GM12875 (cell line): ENCODE measurements at regions not wholly inside any gene's neighbourhood (a gene's known extent, or its start where the extent isn't known, plus 50 kb on each side); places are given as distances from the start of the nearest gene placed in this dataset.

Experiments used
- H3K4me3 ChIP-seq: one replicate; pipeline ENCODE4 v1.5.1; 2011; ENCODE audit warnings: low read depth, low read length, control low read depth
- TF ChIP-seq, protein P1 (sequence below): IDR thresholded peaks from 2 replicates; pipeline ENCODE4 v1.5.1; 2011; ENCODE audit warnings: low read depth, mild to moderate bottlenecking, control low read depth, inconsistent platforms, low read length, moderate library complexity, borderline replicate concordance; ENCODE audit not compliant: insufficient read depth

- no peak overlapping the region for H3K4me3 ChIP-seq
- TF ChIP-seq, protein P1, sequence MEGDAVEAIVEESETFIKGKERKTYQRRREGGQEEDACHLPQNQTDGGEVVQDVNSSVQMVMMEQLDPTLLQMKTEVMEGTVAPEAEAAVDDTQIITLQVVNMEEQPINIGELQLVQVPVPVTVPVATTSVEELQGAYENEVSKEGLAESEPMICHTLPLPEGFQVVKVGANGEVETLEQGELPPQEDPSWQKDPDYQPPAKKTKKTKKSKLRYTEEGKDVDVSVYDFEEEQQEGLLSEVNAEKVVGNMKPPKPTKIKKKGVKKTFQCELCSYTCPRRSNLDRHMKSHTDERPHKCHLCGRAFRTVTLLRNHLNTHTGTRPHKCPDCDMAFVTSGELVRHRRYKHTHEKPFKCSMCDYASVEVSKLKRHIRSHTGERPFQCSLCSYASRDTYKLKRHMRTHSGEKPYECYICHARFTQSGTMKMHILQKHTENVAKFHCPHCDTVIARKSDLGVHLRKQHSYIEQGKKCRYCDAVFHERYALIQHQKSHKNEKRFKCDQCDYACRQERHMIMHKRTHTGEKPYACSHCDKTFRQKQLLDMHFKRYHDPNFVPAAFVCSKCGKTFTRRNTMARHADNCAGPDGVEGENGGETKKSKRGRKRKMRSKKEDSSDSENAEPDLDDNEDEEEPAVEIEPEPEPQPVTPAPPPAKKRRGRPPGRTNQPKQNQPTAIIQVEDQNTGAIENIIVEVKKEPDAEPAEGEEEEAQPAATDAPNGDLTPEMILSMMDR, result no peak
Measured at GRCh38 chr7:88516429-88516828, 209.7 kb upstream of the STEAP4 start.

- no peak overlapping the region for H3K4me3 ChIP-seq
- TF ChIP-seq, protein P1, result no peak
Measured at GRCh38 chr7:88515301-88515700, 208.6 kb upstream of the STEAP4 start.

DNA sequence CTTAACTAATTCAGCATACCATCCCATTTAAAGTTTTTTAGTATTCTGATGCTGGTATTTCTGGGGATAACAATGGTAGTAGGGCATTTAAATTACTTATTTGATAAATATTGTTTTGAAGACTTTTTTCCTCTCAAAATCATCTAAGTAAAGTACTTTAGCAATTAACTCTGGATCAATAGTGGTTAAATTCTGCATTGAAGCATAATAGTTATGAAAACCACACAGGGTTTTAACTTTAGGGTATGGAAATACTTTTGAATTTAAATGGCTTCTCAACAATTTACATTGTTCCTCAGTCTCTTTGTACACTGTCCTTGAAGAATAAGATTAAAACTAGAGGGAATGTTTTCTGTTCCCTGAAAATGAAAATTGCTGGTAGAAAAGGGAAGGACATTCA lies 202.6 kb upstream of the STEAP4 start:
- TF ChIP-seq, protein P1, result no peak
- H3K4me3 ChIP-seq, result no peak overlapping the region

- TF ChIP-seq, protein P1, result no peak
- H3K4me3 ChIP-seq, result no peak overlapping the region
Measured at GRCh38 chr7:88500131-88500530, 193.4 kb upstream of the STEAP4 start.

DNA sequence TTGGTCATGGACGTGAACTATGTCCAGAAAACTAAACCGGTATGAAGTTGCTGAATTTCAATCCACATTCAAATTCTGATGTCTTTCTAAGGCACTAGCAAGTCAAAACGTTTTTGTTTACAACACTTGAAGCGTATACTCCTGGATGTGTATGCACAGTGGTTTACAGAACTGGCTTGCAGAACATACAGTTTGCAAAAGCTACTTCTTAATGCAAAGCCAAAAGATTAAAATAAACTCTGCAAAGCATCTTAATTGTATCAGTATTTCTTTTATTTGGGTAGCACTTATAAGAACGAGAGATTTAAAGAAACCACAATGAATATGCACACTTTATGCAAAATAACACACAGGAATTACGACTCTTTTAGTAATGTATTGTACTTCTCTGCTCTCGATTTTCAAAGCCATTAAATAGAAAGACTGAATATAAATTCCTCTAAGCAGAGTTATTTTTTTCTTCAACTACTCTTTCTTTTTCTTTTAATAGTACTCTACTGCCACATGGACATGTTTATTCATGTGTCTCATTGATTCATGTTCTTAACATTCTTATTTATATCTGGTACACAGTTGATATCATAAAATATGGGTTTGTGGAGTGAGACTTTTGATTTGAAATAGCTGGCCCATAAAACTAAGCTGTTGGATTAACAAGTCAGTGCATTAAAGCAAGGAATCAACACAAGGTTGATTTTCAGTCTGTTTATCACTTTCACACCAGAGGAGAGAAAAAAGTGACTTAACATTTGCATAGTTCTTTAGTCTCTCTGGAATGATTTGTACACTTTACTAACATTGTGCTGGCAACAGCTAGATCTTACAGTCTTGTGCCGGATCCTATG lies 189.4 kb upstream of the STEAP4 start:
- no peak overlapping the region for H3K4me3 ChIP-seq
- TF ChIP-seq, protein P1, result no peak

GRCh38 chr7:88492153-88492552 lies 185.5 kb upstream of the STEAP4 start:
- H3K4me3 ChIP-seq, result no peak overlapping the region
- TF ChIP-seq, protein P1, result no peak

- no peak overlapping the region for H3K4me3 ChIP-seq
- TF ChIP-seq, protein P1, result no peak
Measured at GRCh38 chr7:88490874-88491273, 184.2 kb upstream of the STEAP4 start.
